Prostate gland (tissue), 2 donors: ENCODE measurements at regions not wholly inside any gene's neighbourhood (a gene's known extent, or its start where the extent isn't known, plus 50 kb on each side); places are given as distances from the start of the nearest gene placed in this dataset.

Experiments used
- DNase-seq: peaks from one replicate; pipeline ENCODE4 v3.0.0-alpha.2; 2019; ENCODE audit warnings: low spot score
- H3K27ac ChIP-seq, 2 donors: fragments of 200-600 bp; sonication (generic); 2 replicates each; pipeline ENCODE4 v1.5.1; 2017 to 2019
- H3K27me3 ChIP-seq: fragments of 200-600 bp; sonication (generic); replicated peaks from 2 replicates; pipeline ENCODE4 v1.5.1; 2019; ENCODE audit not compliant: insufficient read depth
- H3K36me3 ChIP-seq, 2 donors: fragments of 200-600 bp; sonication (generic); 1 replicate in 1 of 2; 2 replicates in 1 of 2; pipeline versions ENCODE4 v1.5.1 to v1.8.1; 2017 to 2019
- H3K4me1 ChIP-seq: fragments of 200-600 bp; sonication (generic); replicated peaks from 2 replicates; pipeline ENCODE4 v1.5.1; 2019
- H3K4me3 ChIP-seq, 2 donors: fragments of 200-600 bp; sonication (generic); 2 replicates each; pipeline ENCODE4 v1.5.1; 2017 to 2019
- H3K9me3 ChIP-seq: fragments of 200-600 bp; sonication (generic); 2 replicates; pipeline ENCODE4 v1.5.1; 2017
- CTCF ChIP-seq, 4 experiments: fragments of 200-600 bp in 2 of 4; fragments of 450-650 bp in 2 of 4; sonication (generic) in 2 of 4; IDR thresholded peaks; 1 replicate in 3 of 4; 2 replicates in 1 of 4; pipeline ENCODE4 v1.5.1; 2016 to 2019; ENCODE audit warnings: antibody characterized with exemption in 4 of 4, mild to moderate bottlenecking in 2 of 4, moderate library complexity in 2 of 4
- POLR2A ChIP-seq: fragments of 450-650 bp; IDR thresholded peaks from one replicate; pipeline ENCODE4 v1.6.1; 2016; ENCODE audit warnings: antibody characterized with exemption, mild to moderate bottlenecking
- POLR2AphosphoS5 ChIP-seq: sonication (generic); formaldehyde crosslinking; IDR thresholded peaks from one replicate; pipeline ENCODE4 v1.6.1; 2017; ENCODE audit warnings: antibody characterized with exemption
- WGBS: methylation state at CpG from one replicate; pipeline ENCODE4 v1.1.5; 2018; 5-methylcytosine and 5-hydroxymethylcytosine counted together
- intact Hi-C: fragments of 100-400 bp; cut with DNase I; formaldehyde crosslinking; loops from one replicate; pipeline ENCODE4 v1.14.2; 2022

DNA sequence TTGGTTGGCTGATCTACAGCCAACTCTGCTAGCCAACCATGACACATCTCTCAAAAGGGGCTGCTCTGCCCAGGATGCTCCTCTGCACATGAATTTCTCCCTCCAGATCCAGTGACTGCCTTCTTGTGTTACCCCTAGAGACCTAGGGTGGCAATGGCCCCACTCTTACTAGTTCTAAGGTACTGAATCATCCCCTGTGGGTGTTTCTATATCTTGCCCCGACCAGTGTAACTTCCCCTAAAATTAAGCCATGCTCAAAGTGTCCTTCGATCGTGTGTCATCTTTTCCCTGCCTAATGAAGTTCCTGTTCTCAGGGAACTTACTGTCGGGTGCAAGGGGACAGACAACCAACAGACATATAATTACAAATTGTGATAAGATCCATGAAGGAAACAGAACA, 113.3 kb downstream of the FAM76B start:
- Histone ChIP-seq H3K4me3 (no peak overlapping the region), H3K9me3 (no peaks in the 10 kb centered on the region), H3K27ac (no peak overlapping the region), H3K4me1 (no peaks in the 10 kb centered on the region), H3K27me3 (no peaks in the 10 kb centered on the region), H3K36me3 (no peaks in the 10 kb centered on the region)
- 89% methylated on average over 4 of the region's 4 CpGs for WGBS
- TF ChIP-seq CTCF (IDR thresholded peaks at IDR 0.05) = no peak
- no peak for TF ChIP-seq POLR2A
- TF ChIP-seq POLR2AphosphoS5 = no peak
- intact Hi-C loops = no loop called here
- no peak for DNase-seq

DNA sequence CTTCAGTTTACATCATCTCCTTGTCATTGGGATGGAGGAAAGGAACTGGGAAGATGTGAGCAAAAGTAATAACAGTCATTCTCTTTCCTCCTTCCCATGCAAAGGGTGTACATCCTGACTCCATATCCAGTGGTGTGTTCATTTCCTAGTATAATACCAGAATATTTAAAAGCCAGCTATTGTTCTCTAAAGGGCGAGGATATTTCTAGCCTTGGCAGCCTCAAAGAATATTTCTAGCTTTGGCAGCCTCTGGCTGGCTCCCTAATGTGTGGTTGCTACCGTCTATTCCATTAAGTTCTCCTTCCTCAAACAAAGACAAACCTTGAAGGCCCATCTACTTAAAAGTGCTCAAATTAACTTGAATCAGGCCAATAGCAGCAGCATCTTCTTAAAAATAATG, 114.0 kb downstream of the FAM76B start:
- intact Hi-C loops = no loop called here
- WGBS = 33% methylated on average over 2 of the region's 2 CpGs
- TF ChIP-seq CTCF (IDR thresholded peaks at IDR 0.05) = no peak
- no peak for TF ChIP-seq POLR2A
- TF ChIP-seq POLR2AphosphoS5 = no peak
- Histone ChIP-seq H3K4me1 (no peaks in the 10 kb centered on the region), H3K36me3 (no peaks in the 10 kb centered on the region), H3K27ac (no peak overlapping the region), H3K4me3 (no peak overlapping the region), H3K27me3 (no peaks in the 10 kb centered on the region), H3K9me3 (no peaks in the 10 kb centered on the region)
- no peak for DNase-seq

DNA sequence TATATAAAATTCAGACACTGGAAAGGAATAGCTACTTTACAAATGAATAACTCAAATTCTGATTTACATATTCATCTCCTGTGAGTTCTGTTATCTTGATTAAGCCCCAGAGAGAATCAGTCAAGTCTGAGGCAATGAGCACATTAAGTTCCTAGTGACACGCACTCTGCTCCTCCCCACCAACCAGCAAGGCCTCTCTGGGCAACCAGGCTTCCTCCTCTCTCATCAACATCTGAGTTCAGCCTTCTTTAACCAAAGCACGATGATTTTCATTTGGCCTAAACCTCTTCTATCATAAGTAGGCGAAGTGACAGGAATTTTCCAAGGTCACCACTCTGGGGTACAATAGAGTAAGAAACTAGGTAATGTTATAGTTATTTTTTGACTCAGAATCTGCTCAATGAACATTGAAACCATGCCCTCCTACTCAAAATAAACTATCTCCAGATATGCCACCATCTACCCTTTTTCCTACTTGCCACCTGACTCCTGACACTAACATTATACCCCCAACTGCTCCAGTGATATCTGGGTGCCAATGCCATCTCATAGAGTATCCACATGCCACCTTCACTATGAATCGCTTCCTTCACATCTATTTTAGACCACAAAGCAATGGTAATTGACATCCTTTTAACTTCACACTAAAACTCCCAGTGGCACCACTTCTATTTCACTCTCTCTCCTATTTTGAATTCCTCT, 114.8 kb downstream of the FAM76B start:
- no peak overlapping the region for H3K27ac ChIP-seq
- intact Hi-C loops = no loop called here
- H3K36me3 ChIP-seq = no peaks in the 10 kb centered on the region
- H3K4me1 ChIP-seq = no peaks in the 10 kb centered on the region
- TF ChIP-seq CTCF (IDR thresholded peaks at IDR 0.05) (no peak), POLR2A (no peak), POLR2AphosphoS5 (no peak)
- WGBS = 89% methylated on average over 4 of the region's 4 CpGs
- no peak for DNase-seq
- H3K9me3 ChIP-seq = no peaks in the 10 kb centered on the region
- no peak overlapping the region for H3K4me3 ChIP-seq
- no peaks in the 10 kb centered on the region for H3K27me3 ChIP-seq

GRCh38 chr11:95671768-95672167, 117.8 kb downstream of the FAM76B start:
- Histone ChIP-seq H3K27ac (no peak overlapping the region), H3K27me3 (no peaks in the 10 kb centered on the region), H3K4me1 (no peaks in the 10 kb centered on the region), H3K36me3 (no peaks in the 10 kb centered on the region), H3K9me3 (no peaks in the 10 kb centered on the region), H3K4me3 (no peak overlapping the region)
- WGBS = 26% methylated on average over 2 of the region's 2 CpGs
- intact Hi-C loops = no loop called here
- no peak for DNase-seq
- TF ChIP-seq POLR2AphosphoS5 (no peak), CTCF (IDR thresholded peaks at IDR 0.05) (no peak), POLR2A (no peak)

DNA sequence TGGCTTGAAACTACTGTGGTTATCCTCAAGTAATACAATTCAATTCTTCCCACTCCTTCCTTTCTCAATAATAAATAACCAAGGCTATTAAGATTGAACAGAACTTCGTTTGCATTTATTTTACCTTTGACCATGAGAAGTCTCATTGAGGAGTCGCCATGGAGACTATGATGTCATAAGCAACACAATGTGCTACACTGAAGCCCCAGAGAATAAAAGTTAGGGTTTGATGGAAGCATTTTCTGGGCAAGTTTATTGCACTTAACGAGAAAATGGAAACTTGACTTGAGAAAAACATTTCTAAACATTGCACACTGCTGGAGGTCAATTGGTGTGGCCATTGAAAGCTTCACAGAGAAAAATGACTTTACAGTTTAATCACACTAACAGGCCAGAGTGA, 121.5 kb downstream of the FAM76B start:
- 43% methylated on average over 3 of the region's 3 CpGs for WGBS
- TF ChIP-seq POLR2A (no peak), CTCF (IDR thresholded peaks at IDR 0.05) (no peak), POLR2AphosphoS5 (no peak)
- no peak for DNase-seq

More for the DNA sequence above, 121.5 kb downstream of the FAM76B start:
- Histone ChIP-seq H3K4me1 (no peaks in the 10 kb centered on the region), H3K27ac (no peak overlapping the region), H3K4me3 (no peak overlapping the region), H3K36me3 (no peaks in the 10 kb centered on the region), H3K9me3 (no peaks in the 10 kb centered on the region), H3K27me3 (no peaks in the 10 kb centered on the region)
- intact Hi-C loops = no loop called here
